DMS 273 (cell line): ENCODE measurements at regions not wholly inside any gene's neighbourhood (a gene's known extent, or its start where the extent isn't known, plus 50 kb on each side); places are given as distances from the start of the nearest gene placed in this dataset.
"Not testable (repeated sequence)": the region's sequence is repeated elsewhere in the genome, so short reads cannot be mapped to it uniquely, and the experiment has no call there.

Experiments used
- DNase-seq: peaks from one replicate; lab custom pipeline; 2025; ENCODE audit not compliant: unreplicated experiment; lab: John Stamatoyannopoulos, UW

GRCh38 chr16:77060614-77061013 is 130.4 kb upstream of the MON1B start:
- DNase-seq, result no peak

- no peak for DNase-seq
Measured at GRCh38 chr16:77062878-77063675, 127.9 kb upstream of the MON1B start.

- DNase-seq, result no peak
Measured at GRCh38 chr16:77063676-77064016, 127.3 kb upstream of the MON1B start.

GRCh38 chr16:77064037-77064436 is 127.0 kb upstream of the MON1B start:
- no peak for DNase-seq

- DNase-seq, result no peak
Measured at GRCh38 chr16:77066896-77067496, 124.0 kb upstream of the MON1B start.

- no peak for DNase-seq
Measured at GRCh38 chr16:77067900-77068299, 123.1 kb upstream of the MON1B start.

- DNase-seq, result no peak
Measured at GRCh38 chr16:77068402-77068801, 122.6 kb upstream of the MON1B start.

- DNase-seq, result no peak
Measured at GRCh38 chr16:77069929-77070328, 121.1 kb upstream of the MON1B start.

- DNase-seq, result no peak
Measured at GRCh38 chr16:77070683-77071082, 120.3 kb upstream of the MON1B start.

- no peak for DNase-seq
Measured at GRCh38 chr16:77076839-77077238, 114.2 kb upstream of the MON1B start.

GRCh38 chr16:77077256-77077922 is 113.6 kb upstream of the MON1B start:
- DNase-seq, result no peak

- DNase-seq, result no peak
Measured at GRCh38 chr16:77085981-77086380, 105.0 kb upstream of the MON1B start.

GRCh38 chr16:77090062-77090461 is 100.9 kb upstream of the MON1B start:
- no peak for DNase-seq

- DNase-seq, result no peak
Measured at GRCh38 chr16:77093309-77093708, 97.7 kb upstream of the MON1B start.

- DNase-seq, result no peak
Measured at GRCh38 chr16:77093999-77094398, 97.0 kb upstream of the MON1B start.

- no peak for DNase-seq
Measured at GRCh38 chr16:77111056-77111565, 79.9 kb upstream of the MON1B start.

GRCh38 chr16:77112746-77113145 is 78.2 kb upstream of the MON1B start:
- no peak for DNase-seq

GRCh38 chr16:77113835-77114234 is 77.2 kb upstream of the MON1B start:
- DNase-seq, result no peak

GRCh38 chr16:77114361-77114760 is 76.6 kb upstream of the MON1B start:
- DNase-seq, result not testable (repeated sequence)

- DNase-seq, result no peak
Measured at GRCh38 chr16:77116856-77117255, 74.1 kb upstream of the MON1B start.

- DNase-seq, result peak; percentile 41
Measured at GRCh38 chr16:77117707-77118106, 73.3 kb upstream of the MON1B start.

GRCh38 chr16:77131398-77131797 is 59.6 kb upstream of the MON1B start:
- no peak for DNase-seq
